H1 (cell line): ENCODE measurements at regions not wholly inside any gene's neighbourhood (a gene's known extent, or its start where the extent isn't known, plus 50 kb on each side); places are given as distances from the start of the nearest gene placed in this dataset.

Experiments used
- CTCF ChIA-PET: fragments of 300-600 bp; sonication (Branson Sonifier 250); formaldehyde crosslinking; loops from one replicate; lab custom pipeline; 2021; ENCODE audit not compliant: partially characterized antibody; lab: Charles Lee
- POLR2A ChIA-PET: fragments of 300-600 bp; sonication (Branson Sonifier 250); formaldehyde crosslinking; loops from one replicate; lab custom pipeline; 2021; ENCODE audit warnings: inconsistent platforms; ENCODE audit not compliant: partially characterized antibody; lab: Charles Lee
- DNase-seq, 2 experiments: peaks; one replicate each; pipeline versions ENCODE4 v3.0.0 to v3.0.0-alpha.2; 2010 to 2022; ENCODE audit warnings: low spot score in 2 of 2, low read depth in 1 of 2, mixed read lengths in 1 of 2
- FAIRE-seq: peaks from 2 replicates; lab custom pipeline; 2011; peaks lifted over from hg19 to GRCh38; lab: Jason Lieb, UNC
- H2AFZ ChIP-seq: 2 replicates; pipeline ENCODE4 v1.8.1; 2012; ENCODE audit warnings: low read length, inconsistent platforms
- H2AK5ac ChIP-seq: 2 replicates; pipeline ENCODE4 v1.6.1; 2013; ENCODE audit warnings: low read depth, low read length
- H2BK120ac ChIP-seq: replicated peaks from 2 replicates; pipeline ENCODE3; 2013; ENCODE audit warnings: low read depth, low read length, inconsistent platforms
- H2BK12ac ChIP-seq: 2 replicates; pipeline ENCODE4 v1.6.1; 2013; ENCODE audit warnings: low read depth, low read length
- H2BK15ac ChIP-seq: 2 replicates; pipeline ENCODE4 v1.6.1; 2013; ENCODE audit warnings: low read length
- H2BK20ac ChIP-seq: 2 replicates; pipeline ENCODE4 v1.6.1; 2013; ENCODE audit warnings: low read length
- H2BK5ac ChIP-seq: 2 replicates; pipeline ENCODE4 v1.6.1; 2013; ENCODE audit warnings: low read depth, low read length
- H3K14ac ChIP-seq: 2 replicates; pipeline ENCODE4 v1.6.1; 2013; ENCODE audit warnings: inconsistent platforms; ENCODE audit not compliant: insufficient read length
- H3K18ac ChIP-seq: 2 replicates; pipeline ENCODE4 v1.6.1; 2013; ENCODE audit warnings: low read length; ENCODE audit errors: extremely low read depth
- H3K23ac ChIP-seq: 2 replicates; pipeline ENCODE4 v1.6.1; 2013; ENCODE audit warnings: inconsistent platforms; ENCODE audit not compliant: insufficient read length
- H3K23me2 ChIP-seq: 2 replicates; pipeline ENCODE4 v1.6.1; 2013; ENCODE audit warnings: low read depth, low read length
- H3K27ac ChIP-seq: 2 replicates; pipeline ENCODE4 v1.6.1; 2011; ENCODE audit warnings: low read depth, low read length, inconsistent platforms
- H3K27me3 ChIP-seq, 4 experiments: replicated peaks in 1 of 4; 1 replicate in 1 of 4; 2 replicates in 3 of 4; pipeline versions ENCODE4 v1.6.1 to v1.8.1; 2011 to 2013; ENCODE audit warnings: low read length in 3 of 4, mild to moderate bottlenecking in 3 of 4, inconsistent platforms in 2 of 4, mixed read lengths in 2 of 4, moderate library complexity in 1 of 4; ENCODE audit not compliant: control insufficient read depth in 3 of 4, insufficient read depth in 3 of 4; ENCODE audit errors: extremely low read depth in 1 of 4
- H3K36me3 ChIP-seq, 4 experiments: 2 replicates each; pipeline versions ENCODE4 v1.6.1 to v1.8.1; 2011 to 2013; ENCODE audit warnings: mild to moderate bottlenecking in 4 of 4, low read length in 3 of 4, moderate library complexity in 2 of 4, control low read depth in 1 of 4, inconsistent platforms in 1 of 4; ENCODE audit not compliant: insufficient read depth in 4 of 4, control insufficient read depth in 2 of 4
- H3K4ac ChIP-seq: replicated peaks from 2 replicates; pipeline ENCODE3; 2013; ENCODE audit warnings: low read length, low read depth, mixed read lengths, inconsistent platforms; ENCODE audit not compliant: insufficient read length
- H3K4me1 ChIP-seq, 4 experiments: replicated peaks in 1 of 4; 1 replicate in 1 of 4; 2 replicates in 3 of 4; pipeline versions ENCODE4 v1.6.1 to v1.8.1; 2011 to 2013; ENCODE audit warnings: low read length in 3 of 4, inconsistent platforms in 2 of 4, mixed read lengths in 1 of 4; ENCODE audit not compliant: insufficient read depth in 4 of 4, control insufficient read depth in 3 of 4
- H3K4me2 ChIP-seq, 2 experiments: 2 replicates each; pipeline versions ENCODE4 v1.6.1 to v1.8.1; 2011 to 2013; ENCODE audit warnings: low read depth in 2 of 2, low read length in 2 of 2, control low read depth in 1 of 2, inconsistent platforms in 1 of 2, mild to moderate bottlenecking in 1 of 2; ENCODE audit not compliant: insufficient read depth in 1 of 2
- H3K4me3 ChIP-seq, 4 experiments: fragments of 200-600, 300-600 bp in 1 of 4; sonication (generic), shearing (Covaris generic), sonication (Bioruptor Twin) in 1 of 4; 2 replicates each; pipeline versions ENCODE4 v1.5.1 to v1.8.1; 2011 to 2016; ENCODE audit warnings: low read length in 4 of 4, low read depth in 3 of 4, control low read depth in 2 of 4, inconsistent platforms in 2 of 4, mild to moderate bottlenecking in 2 of 4, mixed read lengths in 1 of 4, moderate library complexity in 1 of 4; ENCODE audit not compliant: insufficient read depth in 2 of 4; ENCODE audit errors: extremely low read depth in 1 of 4
- H3K56ac ChIP-seq: replicated peaks from 2 replicates; pipeline ENCODE3; 2013; ENCODE audit warnings: low read depth, mild to moderate bottlenecking, mixed read lengths, low read length, inconsistent platforms; ENCODE audit not compliant: insufficient read length
- H3K79me1 ChIP-seq: 2 replicates; pipeline ENCODE4 v1.6.1; 2013; ENCODE audit warnings: low read depth, low read length, control low read depth
- H3K79me2 ChIP-seq, 2 experiments: 2 replicates each; pipeline versions ENCODE4 v1.6.1 to v1.8.1; 2012 to 2013; ENCODE audit warnings: low read length in 2 of 2, mild to moderate bottlenecking in 2 of 2, inconsistent platforms in 1 of 2; ENCODE audit not compliant: insufficient read depth in 2 of 2, control insufficient read depth in 1 of 2
- H3K9ac ChIP-seq, 4 experiments: replicated peaks in 1 of 4; 1 replicate in 1 of 4; 2 replicates in 3 of 4; pipeline versions ENCODE4 v1.6.1 to v1.8.1; 2011 to 2013; ENCODE audit warnings: low read depth in 3 of 4, low read length in 3 of 4, control low read depth in 2 of 4, mild to moderate bottlenecking in 2 of 4, moderate library complexity in 2 of 4, inconsistent platforms in 1 of 4; ENCODE audit errors: extremely low read depth in 1 of 4
- H3K9me3 ChIP-seq, 2 experiments: 2 replicates each; pipeline versions ENCODE4 v1.6.1 to v1.8.1; 2012 to 2013; ENCODE audit warnings: mild to moderate bottlenecking in 2 of 2, moderate library complexity in 2 of 2, control low read depth in 1 of 2, inconsistent platforms in 1 of 2, low read depth in 1 of 2, low read length in 1 of 2, mixed read lengths in 1 of 2; ENCODE audit not compliant: insufficient read depth in 2 of 2
- H4K20me1 ChIP-seq, 2 experiments: replicated peaks in 1 of 2; 2 replicates each; pipeline versions ENCODE3 to v1.8.1; 2011 to 2013; ENCODE audit warnings: inconsistent platforms in 2 of 2, low read length in 2 of 2, mild to moderate bottlenecking in 1 of 2; ENCODE audit not compliant: insufficient read depth in 2 of 2, control insufficient read depth in 1 of 2
- H4K5ac ChIP-seq: 2 replicates; pipeline ENCODE4 v1.6.1; 2013; ENCODE audit warnings: low read length, low read depth, mixed read lengths, inconsistent platforms; ENCODE audit not compliant: insufficient read length
- H4K8ac ChIP-seq: 2 replicates; pipeline ENCODE4 v1.8.0; 2013; ENCODE audit warnings: mild to moderate bottlenecking, moderate library complexity, low read length, inconsistent platforms; ENCODE audit not compliant: insufficient read depth; ENCODE audit errors: extremely low read depth
- H4K91ac ChIP-seq: replicated peaks from 2 replicates; pipeline ENCODE3; 2013; ENCODE audit warnings: low read length, mixed read lengths, inconsistent platforms; ENCODE audit not compliant: insufficient read length
- ATF3 ChIP-seq: IDR thresholded peaks from 2 replicates; pipeline ENCODE4 v1.6.1; 2011; ENCODE audit warnings: low read depth, mild to moderate bottlenecking, low read length; ENCODE audit not compliant: insufficient read depth
- EP300 ChIP-seq, 2 experiments: IDR thresholded peaks; 1 replicate in 1 of 2; 2 replicates in 1 of 2; pipeline ENCODE4 v1.6.1; 2011 to 2012; ENCODE audit warnings: low read depth in 2 of 2, low read length in 2 of 2, mild to moderate bottlenecking in 2 of 2, borderline replicate concordance in 1 of 2, inconsistent platforms in 1 of 2, moderate library complexity in 1 of 2
- SUZ12 ChIP-seq: fragments of 200-600 bp; sonication (generic); IDR thresholded peaks from 2 replicates; pipeline ENCODE4 v1.6.1; 2012; ENCODE audit warnings: mild to moderate bottlenecking, inconsistent platforms, low read length, moderate library complexity, mixed read lengths
- ZNF274 ChIP-seq: IDR thresholded peaks from 2 replicates; pipeline ENCODE4 v1.7.0; 2012; ENCODE audit warnings: low read length, borderline replicate concordance; ENCODE audit errors: extremely low read depth
- WGBS, 2 experiments: shearing (Covaris generic) in 1 of 2; methylation state at CpG; one replicate each; pipeline versions ENCODE4 v1.1.6 to v1.1.7; 2013 to 2015; ENCODE audit warnings: low lambda C conversion rate in 2 of 2, mixed read lengths in 2 of 2, inconsistent platforms in 1 of 2, low coverage in 1 of 2, missing lambda C conversion rate in 1 of 2; ENCODE audit not compliant: insufficient replicate concordance in 2 of 2, insufficient coverage in 1 of 2, insufficient read length in 1 of 2; ENCODE audit errors: extremely low coverage in 1 of 2, missing lambda C conversion rate in 1 of 2; 5-methylcytosine and 5-hydroxymethylcytosine counted together

- Histone ChIP-seq H4K8ac (no peak overlapping the region), H2BK120ac (no peak overlapping the region), H2BK12ac (no peak overlapping the region), H3K18ac (no peak overlapping the region), H3K4me3 (no peak overlapping the region), H2AFZ (no peak overlapping the region), H3K23ac (no peak overlapping the region), H3K9ac (no peak overlapping the region), H3K14ac (no peak overlapping the region), H3K79me2 (no peaks in the 10 kb centered on the region), H3K4me1 (peaks cover 0 to 3% (median 0%) of the 10 kb centered on the region in 4 experiments; a peak in 1 of 7 replicates), H4K20me1 (no peaks in the 10 kb centered on the region), H4K91ac (no peak overlapping the region), H2AK5ac (no peak overlapping the region), H3K36me3 (no peaks in the 10 kb centered on the region; a peak in 1 of 8 replicates), H3K56ac (no peak overlapping the region), H2BK20ac (no peak overlapping the region), H3K9me3 (peaks cover 0 to 6% of the 10 kb centered on the region in 2 experiments; a peak in 1 of 4 replicates), H3K27me3 (no peaks in the 10 kb centered on the region), H3K4me2 (no peak overlapping the region), H4K5ac (no peak overlapping the region), H2BK5ac (no peak overlapping the region), H3K4ac (no peak overlapping the region), H3K79me1 (no peaks in the 10 kb centered on the region), H3K23me2 (no peaks in the 10 kb centered on the region), H2BK15ac (no peak overlapping the region), H3K27ac (no peak overlapping the region)
- FAIRE-seq = no peak
- DNase-seq = no peak
- CTCF ChIA-PET = interaction anchor here (0.9 kb wide), 1 partner anchor 10 kb away, joined by 3 read pairs; no protein-coding TSS in a partner anchor
- TF ChIP-seq ATF3 (no peak), ZNF274 (no peak), SUZ12 (no peak), EP300 (IDR thresholded peaks at IDR 0.05; ENCODE audit: borderline replicate concordance in 1 of 2, low read depth in 2 of 2, low read length in 2 of 2) (no peak)
- WGBS, 2 experiments = 0 to 58% methylated on average over 1 to 4 of the region's 4 CpGs
- POLR2A ChIA-PET = no interaction called here
Observed at GRCh38 chr2:45154606-45155155, 145.4 kb upstream of the SIX2 start.
